ENCODE measurements at regions not wholly inside any gene's neighbourhood (a gene's known extent, or its start where the extent isn't known, plus 50 kb on each side); places are given as distances from the start of the nearest gene placed in this dataset.

- H3K4me3 ChIP-seq (ENCODE audit: control insufficient read depth, low read depth, low read length), result no peak overlapping the region
- DNase-seq (ENCODE audit: low read depth), result no peak
- TF ChIP-seq, protein P1, sequence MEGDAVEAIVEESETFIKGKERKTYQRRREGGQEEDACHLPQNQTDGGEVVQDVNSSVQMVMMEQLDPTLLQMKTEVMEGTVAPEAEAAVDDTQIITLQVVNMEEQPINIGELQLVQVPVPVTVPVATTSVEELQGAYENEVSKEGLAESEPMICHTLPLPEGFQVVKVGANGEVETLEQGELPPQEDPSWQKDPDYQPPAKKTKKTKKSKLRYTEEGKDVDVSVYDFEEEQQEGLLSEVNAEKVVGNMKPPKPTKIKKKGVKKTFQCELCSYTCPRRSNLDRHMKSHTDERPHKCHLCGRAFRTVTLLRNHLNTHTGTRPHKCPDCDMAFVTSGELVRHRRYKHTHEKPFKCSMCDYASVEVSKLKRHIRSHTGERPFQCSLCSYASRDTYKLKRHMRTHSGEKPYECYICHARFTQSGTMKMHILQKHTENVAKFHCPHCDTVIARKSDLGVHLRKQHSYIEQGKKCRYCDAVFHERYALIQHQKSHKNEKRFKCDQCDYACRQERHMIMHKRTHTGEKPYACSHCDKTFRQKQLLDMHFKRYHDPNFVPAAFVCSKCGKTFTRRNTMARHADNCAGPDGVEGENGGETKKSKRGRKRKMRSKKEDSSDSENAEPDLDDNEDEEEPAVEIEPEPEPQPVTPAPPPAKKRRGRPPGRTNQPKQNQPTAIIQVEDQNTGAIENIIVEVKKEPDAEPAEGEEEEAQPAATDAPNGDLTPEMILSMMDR (conservative IDR thresholded peaks at IDR 0.05; ENCODE audit: control insufficient read depth, insufficient read depth, low read depth, low read length), result no peak
Measured at GRCh38 chrX:43345166-43345565, 310.9 kb upstream of the MAOA start.

- H3K4me3 ChIP-seq (ENCODE audit: control insufficient read depth, low read depth, low read length), result no peak overlapping the region
- peak; percentile 41 for DNase-seq (ENCODE audit: low read depth)
- TF ChIP-seq, protein P1 (conservative IDR thresholded peaks at IDR 0.05; ENCODE audit: control insufficient read depth, insufficient read depth, low read depth, low read length), result peak; percentile 74
Measured at GRCh38 chrX:43349363-43349762, 306.7 kb upstream of the MAOA start.

- no peak overlapping the region for H3K4me3 ChIP-seq (ENCODE audit: control insufficient read depth, low read depth, low read length)
- no peak for DNase-seq (ENCODE audit: low read depth)
- TF ChIP-seq, protein P1 (conservative IDR thresholded peaks at IDR 0.05; ENCODE audit: control insufficient read depth, insufficient read depth, low read depth, low read length), result no peak
Measured at GRCh38 chrX:43350935-43351334, 305.2 kb upstream of the MAOA start.

- DNase-seq (ENCODE audit: low read depth), result no peak
- TF ChIP-seq, protein P1 (conservative IDR thresholded peaks at IDR 0.05; ENCODE audit: control insufficient read depth, insufficient read depth, low read depth, low read length), result no peak
Measured at GRCh38 chrX:43357741-43358140, 298.4 kb upstream of the MAOA start.

GRCh38 chrX:43373032-43373431 is 283.1 kb upstream of the MAOA start:
- TF ChIP-seq, protein P1 (conservative IDR thresholded peaks at IDR 0.05; ENCODE audit: control insufficient read depth, insufficient read depth, low read depth, low read length), result no peak
- no peak overlapping the region for H3K4me3 ChIP-seq (ENCODE audit: control insufficient read depth, low read depth, low read length)
- DNase-seq (ENCODE audit: low read depth), result no peak

More at GRCh38 chrX:43357741-43358140, 298.4 kb upstream of the MAOA start:
- no peak overlapping the region for H3K4me3 ChIP-seq (ENCODE audit: control insufficient read depth, low read depth, low read length)

DNA sequence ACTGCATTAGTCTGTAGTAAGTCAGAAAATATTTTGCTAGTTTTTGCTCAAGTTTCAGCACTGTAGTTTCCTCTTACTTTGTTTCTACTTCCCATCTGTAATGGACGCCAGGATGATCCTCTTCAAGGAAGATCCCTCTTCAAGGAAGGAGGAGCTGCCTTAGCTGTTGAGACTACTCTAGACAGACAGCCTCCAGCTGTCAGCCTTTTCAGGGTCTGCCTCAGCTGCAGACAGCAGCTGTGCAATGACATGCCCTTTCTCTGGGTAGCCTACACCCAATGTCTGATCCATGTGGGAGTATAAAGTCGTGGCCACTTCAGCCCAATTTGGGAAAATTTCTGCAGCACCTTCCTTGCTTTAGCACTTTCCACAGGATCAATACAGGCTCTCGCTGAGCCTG is 281.0 kb upstream of the MAOA start:
- no peak for DNase-seq (ENCODE audit: low read depth)
- no peak overlapping the region for H3K4me3 ChIP-seq (ENCODE audit: control insufficient read depth, low read depth, low read length)
- TF ChIP-seq, protein P1 (conservative IDR thresholded peaks at IDR 0.05; ENCODE audit: control insufficient read depth, insufficient read depth, low read depth, low read length), result no peak

DNA sequence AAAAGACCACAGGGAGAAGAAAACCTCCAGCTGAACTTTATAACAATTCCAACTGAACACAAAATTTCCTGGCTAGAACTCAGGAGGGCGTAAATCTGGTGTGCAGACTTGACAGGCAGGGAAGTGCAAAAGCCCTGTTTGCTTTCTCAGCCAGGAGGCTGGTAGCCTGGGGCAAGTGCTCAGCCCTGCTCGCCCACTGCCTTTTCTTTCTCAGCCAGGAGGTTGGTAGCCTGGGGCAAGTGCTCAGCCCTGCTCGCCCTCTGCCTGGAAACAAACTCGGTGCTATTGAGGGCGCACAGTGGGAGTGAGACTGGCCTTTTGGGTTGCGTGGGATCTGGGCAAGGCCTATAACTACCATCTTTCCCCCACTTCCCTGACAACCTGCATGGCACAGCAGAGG is 275.4 kb upstream of the MAOA start:
- H3K4me3 ChIP-seq (ENCODE audit: control insufficient read depth, low read depth, low read length), result no peak overlapping the region
- DNase-seq (ENCODE audit: low read depth), result no peak
- TF ChIP-seq, protein P1 (conservative IDR thresholded peaks at IDR 0.05; ENCODE audit: control insufficient read depth, insufficient read depth, low read depth, low read length), result no peak
